Fibroblast of lung (primary cell): ENCODE measurements at regions not wholly inside any gene's neighbourhood (a gene's known extent, or its start where the extent isn't known, plus 50 kb on each side); places are given as distances from the start of the nearest gene placed in this dataset.
A peak's percentile ranks its signal among the peaks of the same experiment; 100 is the strongest.

Source experiments
- DNase-seq, 2 donors: peaks; one replicate each; pipeline versions ENCODE4 v3.0.0 to v3.0.0-alpha.2; 2010; ENCODE audit warnings: low read depth in 2 of 2
- H2AFZ ChIP-seq: 2 replicates; pipeline ENCODE4 v1.5.1; 2012; ENCODE audit warnings: low read length, control low read depth, inconsistent platforms
- H3K27ac ChIP-seq: 2 replicates; pipeline ENCODE4 v1.5.1; 2011; ENCODE audit warnings: low read length, control low read depth; ENCODE audit not compliant: insufficient read depth
- H3K27me3 ChIP-seq: 2 replicates; pipeline ENCODE4 v1.5.1; 2011; ENCODE audit warnings: mild to moderate bottlenecking, low read length; ENCODE audit not compliant: control insufficient read depth, insufficient read depth
- H3K36me3 ChIP-seq: 2 replicates; pipeline ENCODE4 v1.5.1; 2011; ENCODE audit warnings: low read length; ENCODE audit not compliant: control insufficient read depth, insufficient read depth
- H3K4me1 ChIP-seq: 2 replicates; pipeline ENCODE4 v1.5.1; 2011; ENCODE audit warnings: low read length; ENCODE audit not compliant: control insufficient read depth, insufficient read depth; ENCODE audit errors: extremely low read depth
- H3K4me2 ChIP-seq: 2 replicates; pipeline ENCODE4 v1.5.1; 2011; ENCODE audit warnings: low read length, control low read depth; ENCODE audit not compliant: insufficient read depth; ENCODE audit errors: extremely low read depth
- H3K4me3 ChIP-seq, 4 experiments: fragments of 200-600 bp in 1 of 4; sonication (generic) in 1 of 4; replicated peaks in 1 of 4; 2 replicates each; pipeline ENCODE4 v1.5.1; 2011 to 2016; ENCODE audit warnings: low read length in 4 of 4, low read depth in 3 of 4, mild to moderate bottlenecking in 3 of 4, control low read depth in 2 of 4, inconsistent platforms in 1 of 4, mixed read lengths in 1 of 4; ENCODE audit not compliant: insufficient read depth in 1 of 4; ENCODE audit errors: control extremely low read depth in 1 of 4
- H3K79me2 ChIP-seq: 2 replicates; pipeline ENCODE4 v1.5.1; 2012; ENCODE audit warnings: mild to moderate bottlenecking, low read length, inconsistent platforms; ENCODE audit not compliant: control insufficient read depth, insufficient read depth
- H3K9ac ChIP-seq: 2 replicates; pipeline ENCODE4 v1.5.1; 2011; ENCODE audit warnings: mild to moderate bottlenecking, low read length, control low read depth; ENCODE audit not compliant: insufficient read depth
- H3K9me3 ChIP-seq: 2 replicates; pipeline ENCODE4 v1.5.1; 2012; ENCODE audit warnings: low read depth, low read length; ENCODE audit not compliant: control insufficient read depth, insufficient read depth
- H4K20me1 ChIP-seq: 2 replicates; pipeline ENCODE4 v1.5.1; 2011; ENCODE audit warnings: low read length; ENCODE audit not compliant: control insufficient read depth, insufficient read depth; ENCODE audit errors: extremely low read depth
- EZH2 ChIP-seq: IDR thresholded peaks from 2 replicates; pipeline ENCODE4 v1.5.1; 2012; ENCODE audit warnings: low read length, control low read depth, mild to moderate bottlenecking; ENCODE audit errors: missing control alignments
- TF ChIP-seq, protein P1 (sequence below), 2 donors: IDR thresholded peaks in 1 of 2; conservative IDR thresholded peaks in 1 of 2; 1 replicate in 1 of 2; 2 replicates in 1 of 2; pipeline ENCODE4 v1.5.1; 2011 to 2012; ENCODE audit warnings: low read length in 2 of 2, control low read depth in 1 of 2, inconsistent platforms in 1 of 2, low read depth in 1 of 2, mild to moderate bottlenecking in 1 of 2

GRCh38 chr21:28832715-28833061 lies 160.0 kb downstream of the LTN1 start:
- no peak overlapping the region for H3K4me3 ChIP-seq
- H2AFZ ChIP-seq, result no peak overlapping the region
- H3K27me3 ChIP-seq, result no peaks in the 10 kb centered on the region
- H3K36me3 ChIP-seq, result no peaks in the 10 kb centered on the region
- no peaks in the 10 kb centered on the region for H3K4me1 ChIP-seq
- no peak overlapping the region for H3K9ac ChIP-seq
- no peaks in the 10 kb centered on the region for H3K9me3 ChIP-seq
- no peak overlapping the region for H3K27ac ChIP-seq
- no peak for DNase-seq
- no peaks in the 10 kb centered on the region for H4K20me1 ChIP-seq
- no peak for TF ChIP-seq EZH2
- TF ChIP-seq, protein P1, sequence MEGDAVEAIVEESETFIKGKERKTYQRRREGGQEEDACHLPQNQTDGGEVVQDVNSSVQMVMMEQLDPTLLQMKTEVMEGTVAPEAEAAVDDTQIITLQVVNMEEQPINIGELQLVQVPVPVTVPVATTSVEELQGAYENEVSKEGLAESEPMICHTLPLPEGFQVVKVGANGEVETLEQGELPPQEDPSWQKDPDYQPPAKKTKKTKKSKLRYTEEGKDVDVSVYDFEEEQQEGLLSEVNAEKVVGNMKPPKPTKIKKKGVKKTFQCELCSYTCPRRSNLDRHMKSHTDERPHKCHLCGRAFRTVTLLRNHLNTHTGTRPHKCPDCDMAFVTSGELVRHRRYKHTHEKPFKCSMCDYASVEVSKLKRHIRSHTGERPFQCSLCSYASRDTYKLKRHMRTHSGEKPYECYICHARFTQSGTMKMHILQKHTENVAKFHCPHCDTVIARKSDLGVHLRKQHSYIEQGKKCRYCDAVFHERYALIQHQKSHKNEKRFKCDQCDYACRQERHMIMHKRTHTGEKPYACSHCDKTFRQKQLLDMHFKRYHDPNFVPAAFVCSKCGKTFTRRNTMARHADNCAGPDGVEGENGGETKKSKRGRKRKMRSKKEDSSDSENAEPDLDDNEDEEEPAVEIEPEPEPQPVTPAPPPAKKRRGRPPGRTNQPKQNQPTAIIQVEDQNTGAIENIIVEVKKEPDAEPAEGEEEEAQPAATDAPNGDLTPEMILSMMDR (conservative IDR thresholded peaks at IDR 0.05 in 1 of 2, IDR thresholded peaks at IDR 0.05 in 1 of 2; ENCODE audit: low read depth in 1 of 2, low read length in 2 of 2), result no peak
- H3K4me2 ChIP-seq, result no peak overlapping the region
- no peaks in the 10 kb centered on the region for H3K79me2 ChIP-seq

GRCh38 chr21:28832013-28832714 lies 160.5 kb downstream of the LTN1 start:
- no peak for TF ChIP-seq EZH2
- TF ChIP-seq, protein P1 (conservative IDR thresholded peaks at IDR 0.05 in 1 of 2, IDR thresholded peaks at IDR 0.05 in 1 of 2; ENCODE audit: low read depth in 1 of 2, low read length in 2 of 2), result no peak
- Histone ChIP-seq H2AFZ (no peak overlapping the region), H3K79me2 (no peaks in the 10 kb centered on the region), H3K36me3 (no peaks in the 10 kb centered on the region), H3K4me3 (no peak overlapping the region), H3K9me3 (no peaks in the 10 kb centered on the region), H3K4me2 (no peak overlapping the region), H3K4me1 (no peaks in the 10 kb centered on the region), H3K27ac (no peak overlapping the region), H3K27me3 (no peaks in the 10 kb centered on the region), H4K20me1 (no peaks in the 10 kb centered on the region), H3K9ac (no peak overlapping the region)
- peak in 1 of 2 donors; percentile 32 for DNase-seq

GRCh38 chr21:28828981-28829380 lies 163.7 kb downstream of the LTN1 start:
- TF ChIP-seq, protein P1 (conservative IDR thresholded peaks at IDR 0.05 in 1 of 2, IDR thresholded peaks at IDR 0.05 in 1 of 2; ENCODE audit: low read depth in 1 of 2, low read length in 2 of 2), result no peak
- TF ChIP-seq EZH2, result no peak
- Histone ChIP-seq H3K27ac (no peak overlapping the region), H3K9me3 (no peaks in the 10 kb centered on the region), H3K4me1 (no peaks in the 10 kb centered on the region), H3K9ac (no peak overlapping the region), H3K79me2 (no peaks in the 10 kb centered on the region), H3K4me3 (no peak overlapping the region), H3K4me2 (no peak overlapping the region), H3K27me3 (no peaks in the 10 kb centered on the region), H4K20me1 (no peaks in the 10 kb centered on the region), H3K36me3 (no peaks in the 10 kb centered on the region), H2AFZ (no peak overlapping the region)
- no peak for DNase-seq
